ENCODE measurements at regions not wholly inside any gene's neighbourhood (a gene's known extent, or its start where the extent isn't known, plus 50 kb on each side); places are given as distances from the start of the nearest gene placed in this dataset.

- Histone ChIP-seq H3K27me3 (ENCODE audit: insufficient read depth, low read depth, severe bottlenecking) (no peaks in the 10 kb centered on the region), H3K4me3 (ENCODE audit: low read depth, low read length) (no peak overlapping the region), H3K27ac (no peak overlapping the region), H3K9me3 (ENCODE audit: severe bottlenecking) (peaks cover 5% of the 10 kb centered on the region), H3K36me3 (no peaks in the 10 kb centered on the region)
- no peak for DNase-seq
- no peak for TF ChIP-seq CTCF (IDR thresholded peaks at IDR 0.05; ENCODE audit: low read depth, low read length)
Measured at GRCh38 chr5:67308988-67309688, 112.5 kb upstream of the CD180 start.

- H3K4me3 ChIP-seq (ENCODE audit: low read depth, low read length) = no peak overlapping the region
- no peak for DNase-seq
- H3K36me3 ChIP-seq = no peaks in the 10 kb centered on the region
- TF ChIP-seq CTCF (IDR thresholded peaks at IDR 0.05; ENCODE audit: low read depth, low read length) = no peak
- H3K27ac ChIP-seq = no peak overlapping the region
- H3K27me3 ChIP-seq (ENCODE audit: insufficient read depth, low read depth, severe bottlenecking) = no peaks in the 10 kb centered on the region
- H3K9me3 ChIP-seq (ENCODE audit: severe bottlenecking) = peaks cover 3% of the 10 kb centered on the region
Measured at GRCh38 chr5:67306965-67307607, 110.5 kb upstream of the CD180 start.

GRCh38 chr5:67305913-67306710 lies 109.5 kb upstream of the CD180 start:
- DNase-seq = no peak
- Histone ChIP-seq H3K36me3 (no peaks in the 10 kb centered on the region), H3K4me3 (ENCODE audit: low read depth, low read length) (no peak overlapping the region), H3K27ac (no peak overlapping the region), H3K9me3 (ENCODE audit: severe bottlenecking) (peaks cover 3% of the 10 kb centered on the region), H3K27me3 (ENCODE audit: insufficient read depth, low read depth, severe bottlenecking) (no peaks in the 10 kb centered on the region)
- TF ChIP-seq CTCF (IDR thresholded peaks at IDR 0.05; ENCODE audit: low read depth, low read length) = no peak

- H3K36me3 ChIP-seq = no peaks in the 10 kb centered on the region
- H3K27ac ChIP-seq = no peak overlapping the region
- no peak for DNase-seq
- no peak for TF ChIP-seq CTCF (IDR thresholded peaks at IDR 0.05; ENCODE audit: low read depth, low read length)
- no peaks in the 10 kb centered on the region for H3K27me3 ChIP-seq (ENCODE audit: insufficient read depth, low read depth, severe bottlenecking)
- no peak overlapping the region for H3K4me3 ChIP-seq (ENCODE audit: low read depth, low read length)
- H3K9me3 ChIP-seq (ENCODE audit: severe bottlenecking) = peaks cover 3% of the 10 kb centered on the region
Measured at GRCh38 chr5:67305401-67305800, 108.8 kb upstream of the CD180 start.

- no peak for TF ChIP-seq CTCF (IDR thresholded peaks at IDR 0.05; ENCODE audit: low read depth, low read length)
Measured at GRCh38 chr5:67303356-67303755, 106.8 kb upstream of the CD180 start.

More at GRCh38 chr5:67303356-67303755, 106.8 kb upstream of the CD180 start:
- Histone ChIP-seq H3K36me3 (no peaks in the 10 kb centered on the region), H3K9me3 (ENCODE audit: severe bottlenecking) (no peaks in the 10 kb centered on the region), H3K27ac (no peak overlapping the region), H3K27me3 (ENCODE audit: insufficient read depth, low read depth, severe bottlenecking) (no peaks in the 10 kb centered on the region), H3K4me3 (ENCODE audit: low read depth, low read length) (no peak overlapping the region)
- no peak for DNase-seq

Data from WERI-Rb-1 (cell line).